DND-41 (cell line): ENCODE measurements at regions not wholly inside any gene's neighbourhood (a gene's known extent, or its start where the extent isn't known, plus 50 kb on each side); places are given as distances from the start of the nearest gene placed in this dataset.

Experiments used
- ATAC-seq: fragments of 200-7000 bp; cut with Tn5 transposase; 3 replicates; pipeline ENCODE4 v1.9.1; 2021; ENCODE audit warnings: low read depth; ENCODE audit not compliant: insufficient read depth
- DNase-seq: peaks from one replicate; pipeline ENCODE4 v3.0.0-alpha.2; 2020
- H2AFZ ChIP-seq: 2 replicates; pipeline ENCODE4 v1.6.0; 2012; ENCODE audit warnings: low read depth, low read length
- H3K27ac ChIP-seq: 2 replicates; pipeline ENCODE4 v1.5.1; 2012; ENCODE audit warnings: low read length, inconsistent platforms
- H3K27me3 ChIP-seq: fragments of 200-600 bp; sonication (generic); 2 replicates; pipeline ENCODE4 v1.6.0; 2012; ENCODE audit warnings: low read length, mild to moderate bottlenecking, inconsistent platforms; ENCODE audit not compliant: insufficient read depth, poor library complexity
- H3K36me3 ChIP-seq: 2 replicates; pipeline ENCODE4 v1.5.1; 2012; ENCODE audit warnings: low read length, inconsistent platforms; ENCODE audit not compliant: insufficient read depth
- H3K4me1 ChIP-seq: 2 replicates; pipeline ENCODE4 v1.5.1; 2012; ENCODE audit warnings: mild to moderate bottlenecking, low read length; ENCODE audit not compliant: insufficient read depth
- H3K4me2 ChIP-seq: 2 replicates; pipeline ENCODE4 v1.6.0; 2012; ENCODE audit warnings: mild to moderate bottlenecking, moderate library complexity, low read length, inconsistent platforms; ENCODE audit not compliant: insufficient read depth
- H3K4me3 ChIP-seq, 2 experiments: fragments of 200-600 bp in 1 of 2; shearing (Covaris generic) in 1 of 2; 2 replicates each; pipeline ENCODE4 v1.5.1; 2012 to 2016; ENCODE audit warnings: inconsistent platforms in 2 of 2, low read length in 2 of 2, mild to moderate bottlenecking in 2 of 2, low read depth in 1 of 2, moderate library complexity in 1 of 2
- H3K79me2 ChIP-seq: 2 replicates; pipeline ENCODE4 v1.6.0; 2012; ENCODE audit warnings: low read length, inconsistent platforms; ENCODE audit not compliant: insufficient read depth
- H3K9ac ChIP-seq: 2 replicates; pipeline ENCODE4 v1.6.0; 2012; ENCODE audit warnings: low read depth, mild to moderate bottlenecking, inconsistent platforms, low read length, moderate library complexity
- H3K9me3 ChIP-seq: 2 replicates; pipeline ENCODE4 v1.5.1; 2012; ENCODE audit warnings: low read length, moderate library complexity, mild to moderate bottlenecking, inconsistent platforms; ENCODE audit not compliant: insufficient read depth, severe bottlenecking
- H4K20me1 ChIP-seq: 2 replicates; pipeline ENCODE4 v1.6.0; 2012; ENCODE audit warnings: low read length; ENCODE audit not compliant: insufficient read depth
- CTCF ChIP-seq: IDR thresholded peaks from 2 replicates; pipeline ENCODE4 v1.5.1; 2012; ENCODE audit warnings: borderline replicate concordance, low read length, moderate library complexity, mild to moderate bottlenecking; ENCODE audit not compliant: poor library complexity, severe bottlenecking; ENCODE audit errors: extremely low read depth
- EZH2 ChIP-seq: IDR thresholded peaks from 3 replicates; pipeline ENCODE4 v1.6.1; 2012; ENCODE audit warnings: borderline replicate concordance, low read depth, mild to moderate bottlenecking, moderate library complexity, low read length, inconsistent platforms; ENCODE audit not compliant: severe bottlenecking

- Histone ChIP-seq H3K79me2 (no peaks in the 10 kb centered on the region), H3K9ac (no peak overlapping the region), H3K36me3 (no peaks in the 10 kb centered on the region), H3K9me3 (no peaks in the 10 kb centered on the region), H3K27me3 (no peaks in the 10 kb centered on the region), H2AFZ (no peak overlapping the region), H3K27ac (no peak overlapping the region), H3K4me2 (no peak overlapping the region), H4K20me1 (no peaks in the 10 kb centered on the region), H3K4me1 (no peaks in the 10 kb centered on the region), H3K4me3 (no peak overlapping the region)
- DNase-seq, result no peak
- ATAC-seq, result no peak
- TF ChIP-seq EZH2 (no peak), CTCF (peak; percentile 57)
Measured at GRCh38 chr9:87812375-87813118, 70.1 kb upstream of the SPATA31E1 start.

- Histone ChIP-seq H3K4me1 (no peaks in the 10 kb centered on the region), H4K20me1 (no peaks in the 10 kb centered on the region), H3K4me2 (no peak overlapping the region), H3K27me3 (no peaks in the 10 kb centered on the region), H3K27ac (no peak overlapping the region), H2AFZ (no peak overlapping the region), H3K4me3 (no peak overlapping the region), H3K9me3 (no peaks in the 10 kb centered on the region), H3K79me2 (no peaks in the 10 kb centered on the region), H3K36me3 (no peaks in the 10 kb centered on the region), H3K9ac (no peak overlapping the region)
- no peak for DNase-seq
- no peak for ATAC-seq
- TF ChIP-seq CTCF, result no peak
- TF ChIP-seq EZH2, result no peak
Measured at GRCh38 chr9:87813119-87813463, 69.6 kb upstream of the SPATA31E1 start.

- Histone ChIP-seq H3K9me3 (no peaks in the 10 kb centered on the region), H3K27me3 (no peaks in the 10 kb centered on the region), H3K27ac (no peak overlapping the region), H3K4me2 (no peak overlapping the region), H3K4me3 (no peak overlapping the region), H3K79me2 (no peaks in the 10 kb centered on the region), H2AFZ (no peak overlapping the region), H3K4me1 (no peaks in the 10 kb centered on the region), H3K9ac (no peak overlapping the region), H3K36me3 (no peaks in the 10 kb centered on the region), H4K20me1 (no peaks in the 10 kb centered on the region)
- DNase-seq (no peak), ATAC-seq (no peak)
- no peak for TF ChIP-seq CTCF
- TF ChIP-seq EZH2, result no peak
Measured at GRCh38 chr9:87816036-87816435, 66.6 kb upstream of the SPATA31E1 start.

- Histone ChIP-seq H3K36me3 (no peaks in the 10 kb centered on the region), H3K4me3 (no peak overlapping the region), H3K27ac (no peak overlapping the region), H4K20me1 (no peaks in the 10 kb centered on the region), H3K4me2 (no peak overlapping the region), H3K79me2 (no peaks in the 10 kb centered on the region), H3K4me1 (no peaks in the 10 kb centered on the region), H3K9me3 (no peaks in the 10 kb centered on the region), H2AFZ (no peak overlapping the region), H3K27me3 (no peaks in the 10 kb centered on the region), H3K9ac (no peak overlapping the region)
- ATAC-seq, result no peak
- TF ChIP-seq EZH2, result no peak
- TF ChIP-seq CTCF, result no peak
- no peak for DNase-seq
Measured at GRCh38 chr9:87818308-87818707, 64.4 kb upstream of the SPATA31E1 start.
